NCI-H1105 treated with DMSO at 0.1 percent for 48 hours (cell line): ENCODE measurements at regions not wholly inside any gene's neighbourhood (a gene's known extent, or its start where the extent isn't known, plus 50 kb on each side); places are given as distances from the start of the nearest gene placed in this dataset.
A peak's percentile ranks its signal among the peaks of the same experiment; 100 is the strongest.
"Not testable (repeated sequence)": the region's sequence is repeated elsewhere in the genome, so short reads cannot be mapped to it uniquely, and the experiment has no call there.

Experiments
- DNase-seq: peaks from one replicate; lab custom pipeline; 2025; lab: John Stamatoyannopoulos, UW

DNA sequence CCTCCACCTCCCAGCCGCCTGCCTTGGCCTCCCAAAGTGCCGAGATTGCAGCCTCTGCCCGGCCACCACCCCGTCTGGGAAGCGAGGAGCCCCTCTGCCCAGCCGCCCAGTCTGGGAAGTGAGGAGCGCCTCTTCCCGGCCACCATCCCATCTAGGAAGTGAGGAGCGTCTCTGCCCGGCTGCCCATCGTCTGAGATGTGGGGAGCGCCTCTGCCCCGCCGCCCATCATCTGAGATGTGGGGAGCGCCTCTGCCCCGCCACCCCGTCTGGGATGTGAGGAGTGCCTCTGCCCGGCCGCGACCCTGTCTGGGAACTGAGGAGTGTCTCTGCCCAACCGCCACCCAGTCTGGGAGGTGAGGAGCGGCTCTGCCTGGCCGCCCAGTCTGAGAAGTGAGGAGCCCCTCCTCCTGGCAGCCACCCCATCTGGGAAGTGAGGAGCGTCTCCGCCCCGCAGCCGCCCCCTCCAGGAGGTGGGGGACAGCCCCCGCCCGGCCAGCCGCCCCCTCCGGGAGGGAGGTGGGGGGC lies 296.3 kb downstream of the HNRNPD start:
- DNase-seq: not testable (repeated sequence)

DNA sequence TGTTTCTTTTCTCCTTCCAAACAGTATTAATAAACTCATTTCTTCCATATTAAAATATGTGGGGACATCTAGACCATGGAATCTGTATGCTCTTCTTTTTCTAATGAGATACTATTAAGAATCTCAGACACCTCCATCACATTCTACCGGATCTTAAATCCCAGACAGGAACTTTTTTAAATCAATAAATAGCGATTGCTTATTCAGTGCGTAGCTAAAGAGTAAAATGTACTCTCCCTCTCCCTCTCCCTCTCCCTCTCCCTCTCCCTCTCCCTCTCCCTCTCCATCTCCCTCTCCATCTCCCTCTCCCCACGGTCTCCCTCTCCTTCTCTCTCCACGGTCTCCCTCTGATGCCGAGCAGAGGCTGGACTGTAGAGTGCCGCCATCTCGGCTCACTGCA lies 297.0 kb downstream of the HNRNPD start:
- DNase-seq: no peak

DNA sequence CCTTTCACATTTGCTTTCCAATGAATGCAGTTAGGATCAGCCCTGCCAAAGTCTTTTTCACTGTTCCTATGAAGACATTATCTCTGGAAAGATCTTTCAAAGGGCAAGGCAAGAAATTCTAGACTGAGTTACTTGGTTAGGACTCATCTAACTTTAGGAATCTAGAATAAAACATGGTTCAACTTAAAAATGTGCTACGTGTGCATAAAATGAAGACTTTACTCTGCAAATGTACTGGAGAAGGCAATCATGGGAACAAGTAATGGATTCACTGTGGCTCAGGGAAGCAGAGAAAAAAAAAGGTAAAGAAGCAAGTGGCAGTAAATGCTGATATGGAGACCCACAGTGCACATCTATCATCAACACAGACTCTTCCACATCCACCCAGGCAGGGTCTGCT lies 297.4 kb downstream of the HNRNPD start:
- DNase-seq: no peak

DNA sequence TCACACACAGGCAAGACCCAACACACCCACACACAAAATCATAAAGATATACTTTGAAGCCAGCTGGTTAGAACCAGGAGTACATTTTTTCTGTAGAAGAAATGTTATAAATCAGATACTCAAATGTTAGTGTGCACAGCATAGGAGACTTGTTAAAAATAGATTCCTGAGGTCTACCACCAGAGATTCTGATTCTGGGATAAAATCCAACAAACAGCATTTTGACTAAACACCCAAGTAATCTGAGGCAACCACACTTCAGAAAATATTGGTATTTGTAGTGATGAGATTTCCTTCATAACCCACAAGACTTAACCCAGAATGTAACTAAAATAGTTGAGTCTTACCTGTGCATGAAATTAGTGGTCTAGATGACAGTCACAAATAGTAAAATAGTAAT lies 301.8 kb downstream of the HNRNPD start:
- DNase-seq: no peak

DNA sequence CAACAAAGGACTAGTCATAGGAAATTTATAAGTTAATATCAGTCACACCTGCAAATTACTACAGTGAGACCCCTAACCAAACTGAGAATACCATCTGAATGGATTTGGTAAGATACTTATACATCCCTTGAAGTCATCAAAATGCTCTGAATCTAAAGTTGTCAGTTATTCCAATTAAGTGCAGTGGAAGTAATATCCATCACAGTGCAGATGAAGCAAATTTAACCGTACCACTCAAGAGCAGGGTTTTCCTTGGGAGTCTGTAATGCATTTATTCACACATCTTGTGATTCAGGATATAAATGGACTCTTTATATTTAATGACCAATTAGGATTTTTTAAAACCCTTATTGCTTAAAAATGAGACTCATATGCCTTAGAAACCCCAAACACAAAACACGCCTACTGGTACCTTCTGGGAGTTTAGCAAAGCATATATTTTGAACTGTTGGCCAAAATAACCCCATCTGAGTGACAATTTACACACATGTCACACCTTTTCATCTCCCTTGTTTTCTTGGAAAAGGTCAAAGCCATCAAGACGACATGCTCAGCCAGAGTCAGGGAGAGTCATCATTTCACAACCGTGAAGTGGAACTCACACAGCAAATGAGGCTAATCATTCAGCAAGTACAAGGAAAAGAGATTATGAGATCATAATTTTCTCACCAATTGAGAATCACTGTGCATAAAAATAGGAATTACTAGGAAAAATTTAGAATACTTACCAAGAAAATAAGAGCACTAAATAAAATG lies 303.7 kb downstream of the HNRNPD start:
- no peak for DNase-seq

DNA sequence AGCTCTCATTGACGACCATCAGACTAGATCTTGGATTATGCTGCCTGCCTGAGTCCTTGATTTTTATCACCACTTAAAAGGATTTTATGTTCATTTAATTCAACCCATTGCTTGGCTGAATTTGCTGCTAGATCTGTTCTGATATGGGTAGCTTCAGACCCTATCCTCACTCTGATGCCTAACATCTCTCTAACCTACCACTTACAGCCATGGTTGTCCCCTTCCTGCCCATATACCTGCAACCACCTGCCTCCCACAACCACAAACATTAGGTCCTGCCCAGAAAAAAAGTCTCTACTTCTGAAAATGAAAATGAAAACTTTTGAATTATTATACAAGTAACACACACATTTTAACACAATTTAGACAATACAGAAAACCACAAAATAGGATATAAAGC lies 310.8 kb downstream of the HNRNPD start:
- no peak for DNase-seq

DNA sequence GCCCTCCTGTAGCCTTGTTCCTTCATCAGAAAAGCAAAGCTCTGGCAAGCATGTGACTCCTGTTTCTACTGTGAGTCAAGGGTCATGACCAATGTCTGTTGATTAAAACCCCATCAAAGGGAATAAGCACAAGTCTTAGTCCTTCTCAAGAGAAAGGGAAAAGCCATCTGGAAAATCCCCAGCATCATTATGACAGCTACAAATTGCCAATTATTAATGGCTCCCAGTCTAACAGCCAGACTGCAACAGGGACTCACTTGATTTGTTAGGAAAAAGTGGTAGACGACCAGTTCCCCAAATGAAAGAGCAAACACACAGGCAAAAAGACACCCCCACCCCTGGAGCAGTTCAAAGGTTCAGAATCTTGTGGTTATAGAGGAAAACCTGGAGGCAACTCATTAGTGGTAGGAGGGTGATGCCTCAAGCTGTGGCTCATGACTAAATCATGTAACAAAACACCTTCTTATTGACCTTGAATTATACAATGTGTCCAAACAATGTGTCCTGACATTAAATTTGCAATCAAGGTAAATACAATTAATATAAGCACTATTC lies 315.7 kb downstream of the HNRNPD start:
- no peak for DNase-seq

DNA sequence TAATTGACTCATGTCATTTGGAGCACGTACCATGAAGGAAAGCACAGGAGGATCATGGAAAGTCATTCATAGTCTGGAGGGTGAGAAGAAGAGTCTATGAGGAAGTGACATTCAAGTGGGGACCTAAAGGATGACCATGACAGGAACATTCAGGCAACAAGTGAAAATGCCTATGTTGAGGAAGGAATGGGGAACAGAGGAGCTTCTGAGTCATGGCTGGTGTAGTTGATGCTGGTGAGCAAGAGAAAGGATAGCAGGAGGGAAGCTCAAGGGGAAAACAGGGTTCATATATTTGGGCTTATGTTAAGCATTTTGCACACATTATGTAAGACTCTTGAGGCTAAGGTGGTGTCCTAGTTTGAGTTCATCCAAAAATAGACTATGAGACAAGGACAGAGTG lies 318.6 kb downstream of the HNRNPD start:
- no peak for DNase-seq

DNA sequence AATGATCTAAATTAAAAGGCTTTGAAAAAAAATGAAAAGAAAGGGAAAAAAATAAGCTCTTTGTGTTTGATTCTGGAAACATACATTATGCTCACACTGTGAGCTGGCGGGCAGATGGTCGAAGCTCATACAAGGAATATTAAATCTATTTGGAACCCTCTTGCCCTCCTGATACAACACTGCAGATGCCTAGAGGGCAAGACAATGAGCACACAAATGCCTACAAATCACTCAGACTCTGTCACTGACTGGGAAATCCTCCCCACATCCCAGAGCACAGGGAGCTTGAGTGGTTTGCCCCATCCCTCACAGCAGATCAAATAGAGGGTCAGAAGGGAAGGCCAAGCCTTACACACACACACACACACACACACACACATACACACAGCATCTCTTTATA lies 320.4 kb downstream of the HNRNPD start:
- no peak for DNase-seq

DNA sequence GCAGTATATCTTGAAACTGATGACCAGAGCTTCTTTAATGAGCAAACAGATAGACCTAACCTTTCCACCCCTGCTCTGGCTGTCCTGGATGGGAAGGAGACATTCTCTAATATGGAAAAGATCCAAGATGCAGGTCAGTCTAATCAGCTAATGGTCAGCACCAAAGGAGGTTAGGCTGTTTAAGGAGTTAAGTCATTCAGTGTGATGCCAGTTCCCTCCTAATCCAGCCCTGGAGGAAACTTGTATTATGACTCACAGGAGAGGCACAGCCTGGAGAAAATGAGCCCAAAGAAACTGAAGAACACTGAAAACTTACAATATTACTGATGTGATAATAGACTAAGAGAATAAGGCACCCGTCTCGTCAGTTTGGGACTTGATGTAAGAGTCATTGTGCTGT lies 323.0 kb downstream of the HNRNPD start:
- DNase-seq: no peak

DNA sequence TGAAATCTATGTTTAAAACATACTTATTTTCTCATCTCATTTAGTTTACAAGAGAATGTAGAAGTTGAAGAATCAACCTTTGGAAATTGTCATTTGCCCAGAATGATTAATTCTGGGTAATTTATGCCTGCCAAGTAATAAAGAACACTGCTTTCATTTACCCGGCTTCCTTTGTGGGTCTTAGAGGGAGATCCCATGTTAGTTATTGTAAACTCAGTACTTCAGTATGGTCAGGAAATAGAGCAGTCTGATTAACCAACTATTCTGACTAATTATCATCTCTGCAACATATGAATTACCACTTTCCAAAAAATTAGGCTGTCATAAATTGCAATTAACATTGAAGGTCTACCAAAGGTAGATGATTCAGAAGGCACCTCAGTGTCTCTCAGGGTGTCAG lies 324.5 kb downstream of the HNRNPD start:
- no peak for DNase-seq

DNA sequence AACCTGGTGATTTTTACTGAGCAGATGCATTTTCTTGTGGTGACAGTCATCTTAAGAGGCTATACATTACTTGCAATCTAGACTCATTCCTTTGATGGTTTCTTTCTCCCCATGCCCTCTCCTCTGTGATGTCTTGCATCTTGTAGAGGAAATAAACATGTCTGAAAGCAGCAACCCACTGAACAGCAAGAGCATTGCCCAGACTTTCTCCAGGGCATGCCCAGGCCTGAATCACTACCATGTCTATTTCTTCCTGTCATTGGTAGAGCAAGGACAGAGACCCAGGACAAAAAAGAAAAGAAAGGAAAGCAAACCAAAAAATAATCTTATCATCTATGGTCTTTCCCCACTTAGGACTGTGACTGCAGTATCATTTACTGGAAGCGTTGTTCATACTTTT lies 326.1 kb downstream of the HNRNPD start:
- DNase-seq: no peak

DNA sequence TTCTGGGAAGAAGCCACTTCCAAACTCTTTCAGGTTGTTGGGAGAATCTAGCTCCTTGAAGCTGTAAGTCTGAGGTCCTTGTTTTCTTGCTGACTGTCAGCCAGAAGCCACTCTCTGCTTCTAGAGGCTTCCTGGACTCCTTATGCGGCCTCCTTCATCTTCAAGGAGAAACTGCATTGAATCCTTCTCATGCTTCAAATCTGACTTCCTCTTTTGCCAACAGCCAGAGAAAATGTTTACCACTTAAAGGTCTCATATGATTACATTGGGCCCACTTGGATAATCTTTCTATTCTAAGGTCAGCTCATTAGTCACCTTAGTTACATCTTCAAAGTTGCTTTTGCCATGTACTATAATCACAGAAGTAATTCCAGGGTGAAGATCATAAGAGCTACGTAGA lies 327.0 kb downstream of the HNRNPD start:
- no peak for DNase-seq

DNA sequence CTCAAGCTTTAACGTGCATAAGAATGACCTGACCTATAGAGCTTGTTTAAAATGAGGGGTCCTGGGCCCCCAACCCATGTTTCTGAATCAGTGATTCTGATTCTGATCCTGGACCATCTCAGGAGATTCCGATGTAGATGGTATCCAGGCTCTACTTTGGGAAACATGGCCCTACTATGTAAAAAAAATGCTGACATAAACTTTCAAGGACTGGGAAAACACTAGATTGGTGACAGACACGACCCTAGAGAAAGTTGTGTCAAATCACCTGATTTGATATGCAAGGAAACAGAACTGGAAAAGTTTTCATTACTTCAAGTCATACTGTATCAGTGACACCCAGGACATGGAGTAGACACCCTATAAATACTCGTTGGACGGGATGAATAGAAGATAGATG lies 328.5 kb downstream of the HNRNPD start:
- no peak for DNase-seq

DNA sequence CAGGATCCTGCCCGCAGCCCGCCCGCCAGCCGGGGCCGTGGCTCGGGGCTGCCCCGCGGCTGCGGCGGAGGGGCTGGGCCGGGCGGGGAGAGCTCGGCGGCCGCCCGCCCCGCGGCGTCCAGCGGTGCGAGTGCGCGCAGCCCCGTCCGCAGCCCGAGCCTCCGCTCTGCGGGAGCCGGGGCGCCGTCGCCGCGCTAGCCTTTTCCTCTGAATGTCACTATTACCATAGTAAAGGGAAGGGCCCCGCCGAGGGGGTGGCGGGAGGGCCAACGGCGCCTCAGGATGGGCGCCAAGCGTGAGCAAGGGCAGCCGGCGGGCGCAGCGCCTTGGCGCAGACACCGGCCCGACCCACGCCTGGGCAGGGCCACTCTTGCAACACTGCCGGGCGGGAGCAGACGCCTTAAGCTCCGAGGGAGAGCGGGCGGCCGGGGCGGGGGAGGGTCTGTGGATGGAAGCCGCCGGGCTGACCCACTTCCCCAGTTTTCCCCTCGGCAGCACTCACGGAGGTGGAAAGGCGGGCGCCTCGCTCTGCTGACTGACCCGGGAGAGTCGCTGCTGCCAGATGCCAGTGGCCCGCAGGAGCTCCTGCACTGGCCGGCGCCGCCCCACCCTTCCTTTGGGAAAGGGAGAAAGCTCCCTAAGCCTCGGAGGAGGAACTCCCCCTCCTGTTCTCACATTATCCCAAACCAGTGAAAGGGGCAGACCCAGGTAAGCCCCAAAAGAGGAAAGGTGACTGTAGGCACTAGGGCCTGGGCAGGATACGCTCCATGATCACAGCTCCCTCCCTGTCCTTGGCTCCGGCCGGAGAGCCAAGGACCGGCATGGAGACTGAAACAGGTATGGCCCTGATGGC lies 329.4 kb downstream of the HNRNPD start:
- peak; percentile 52 for DNase-seq

DNA sequence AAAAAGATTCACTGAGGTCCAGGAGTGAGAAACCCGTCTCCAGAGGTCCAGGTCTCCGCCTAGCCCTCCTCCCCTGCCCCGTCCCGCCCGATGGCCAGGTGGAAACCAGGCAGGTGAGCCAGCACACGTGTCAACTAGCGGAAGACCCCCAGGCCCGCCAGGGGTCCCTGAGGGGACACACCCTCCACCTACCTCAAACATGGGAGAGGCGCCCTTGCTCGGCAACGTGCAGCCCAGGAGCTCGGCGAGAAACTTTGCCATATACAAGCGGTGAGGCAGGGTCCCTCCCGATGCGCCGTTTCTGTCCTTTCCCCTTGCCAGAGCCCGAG lies 330.0 kb downstream of the HNRNPD start:
- peak; percentile 45 for DNase-seq

DNA sequence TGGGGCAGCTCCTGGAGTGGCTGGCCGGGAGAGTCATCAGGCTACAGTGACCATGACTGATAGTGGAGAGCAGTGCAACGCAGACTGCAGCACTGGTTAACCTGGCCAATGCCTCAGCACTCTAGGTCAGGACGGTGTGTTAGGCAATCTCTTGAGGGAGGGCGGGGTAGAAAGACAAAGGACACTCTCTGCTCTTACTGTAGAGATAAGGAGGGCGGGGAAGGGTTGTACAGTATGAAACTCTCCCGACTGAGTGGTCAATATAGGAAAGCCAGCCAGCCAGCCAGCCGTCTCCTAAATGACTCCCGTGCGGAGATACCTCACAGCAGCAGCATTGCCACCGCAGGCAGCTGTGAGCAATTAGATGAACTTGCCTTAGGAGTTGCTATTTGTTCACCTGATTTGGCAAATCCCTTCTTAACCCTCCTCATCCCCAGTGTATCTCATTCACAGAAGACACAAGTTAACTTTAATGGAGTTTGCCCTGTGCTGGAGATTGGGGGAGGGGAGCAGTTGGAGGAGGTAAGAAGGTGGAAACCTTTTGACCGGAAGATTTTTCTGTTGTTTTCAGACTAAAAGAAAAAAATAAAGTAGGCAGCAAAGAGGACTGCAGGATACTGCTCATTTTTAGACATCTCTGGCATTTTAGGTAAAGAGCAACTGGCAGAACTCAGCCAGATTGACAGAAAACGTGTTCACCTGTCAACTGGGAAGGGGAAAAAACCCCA lies 330.5 kb downstream of the HNRNPD start:
- DNase-seq: peak; percentile 16

DNA sequence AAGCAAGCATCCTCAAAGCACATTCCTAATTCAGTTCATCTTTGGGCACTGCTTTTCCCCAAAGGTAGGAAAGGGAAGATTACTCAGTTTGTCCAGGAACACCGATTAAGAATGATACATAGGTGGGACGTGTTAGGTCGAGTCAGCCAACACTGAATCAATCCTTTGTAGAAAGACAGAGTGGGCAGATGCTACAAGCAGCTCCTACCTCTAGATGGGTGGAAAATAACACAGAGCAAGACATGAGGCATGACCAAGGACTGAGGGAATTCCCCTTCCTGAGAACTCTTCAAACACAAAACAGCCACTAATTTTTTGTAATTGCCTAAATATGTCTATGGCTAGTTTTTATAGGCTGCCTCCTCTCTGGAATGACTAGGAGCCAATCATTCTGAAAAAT lies 331.7 kb downstream of the HNRNPD start:
- no peak for DNase-seq

DNA sequence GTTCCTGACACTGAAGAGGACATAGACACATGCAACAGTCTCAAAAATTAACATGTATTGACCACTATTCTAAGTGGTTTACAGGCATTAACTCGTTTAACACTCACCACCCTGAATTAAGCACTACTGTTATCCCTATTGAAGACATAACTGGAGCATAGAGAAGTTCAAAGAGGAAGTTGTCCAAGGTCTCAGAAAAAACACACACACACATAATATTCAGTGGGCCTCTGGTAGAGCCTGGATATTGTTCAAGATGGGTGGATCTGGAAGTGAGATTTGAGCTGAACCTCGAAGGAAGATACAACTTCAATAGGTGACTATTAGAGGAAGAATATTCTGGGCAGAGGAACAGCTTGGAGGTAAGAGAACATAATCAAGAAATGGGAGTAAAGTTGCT lies 334.9 kb downstream of the HNRNPD start:
- no peak for DNase-seq

DNA sequence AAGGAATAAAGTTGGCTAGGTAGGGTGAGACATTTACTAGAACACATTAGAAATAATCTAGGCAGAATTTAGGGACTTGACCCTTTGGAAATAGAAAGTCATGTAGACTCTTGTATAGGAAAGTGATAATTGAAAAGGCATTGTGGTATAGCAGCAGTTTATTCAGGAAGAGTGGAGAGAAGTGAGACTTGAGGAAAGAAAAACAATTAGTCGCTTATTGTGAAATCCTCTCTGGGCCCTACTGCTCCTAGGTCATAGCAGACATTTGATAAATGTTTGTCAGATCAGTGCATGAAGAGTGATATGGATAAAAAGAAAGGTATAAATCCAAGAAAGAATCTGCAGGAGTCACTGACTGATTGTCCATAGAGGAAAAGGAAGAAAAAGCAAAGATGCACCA lies 337.6 kb downstream of the HNRNPD start:
- no peak for DNase-seq

DNA sequence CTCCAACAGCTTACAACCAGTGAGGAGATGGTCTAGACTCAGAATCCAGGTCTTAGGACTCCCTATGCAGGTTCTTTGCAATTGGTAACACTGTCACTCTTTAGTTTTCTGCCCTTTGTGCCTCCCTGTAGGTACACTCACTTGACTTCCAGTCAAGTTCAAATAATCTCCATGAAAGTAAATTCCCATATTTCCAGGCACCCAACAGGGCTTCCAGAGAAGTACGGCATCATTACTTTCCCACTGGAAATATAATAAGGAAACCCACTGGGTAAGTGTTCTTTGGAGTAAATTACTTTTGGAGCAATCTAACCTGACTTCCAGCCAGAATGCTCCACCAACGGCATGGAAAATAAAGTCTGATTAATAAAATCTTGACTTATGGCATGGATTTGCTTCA lies 338.9 kb downstream of the HNRNPD start:
- DNase-seq: no peak

DNA sequence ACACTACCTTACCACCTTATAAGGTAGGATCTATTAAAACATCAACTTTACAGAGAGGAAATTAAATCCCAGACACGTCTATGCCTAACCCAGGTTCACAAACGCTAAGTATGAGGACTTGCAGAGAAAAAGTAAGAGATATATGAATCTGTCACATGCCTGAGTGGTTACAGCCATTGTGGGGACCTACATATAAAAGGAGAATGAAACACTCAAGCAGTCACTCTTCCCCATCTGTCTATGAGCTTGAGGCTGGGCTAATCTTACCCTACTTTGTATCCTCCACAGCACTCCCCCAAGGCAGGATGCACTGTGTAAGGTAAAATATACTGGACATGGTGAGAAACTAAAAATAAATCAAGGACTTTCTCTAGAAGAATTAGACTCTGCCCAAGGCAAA lies 339.9 kb downstream of the HNRNPD start:
- no peak for DNase-seq
